Suprapubic skin (tissue), 4 donors: ENCODE measurements at regions not wholly inside any gene's neighbourhood (a gene's known extent, or its start where the extent isn't known, plus 50 kb on each side); places are given as distances from the start of the nearest gene placed in this dataset.

ENCODE experiments used
- DNase-seq, 2 donors: peaks; one replicate each; pipeline ENCODE4 v3.0.0-alpha.2; 2019; ENCODE audit warnings: low spot score in 2 of 2
- H3K27ac ChIP-seq: fragments of 200-600 bp; sonication (generic); one replicate; pipeline ENCODE4 v1.5.1; 2019
- H3K27me3 ChIP-seq: fragments of 200-600 bp; sonication (generic); one replicate; pipeline ENCODE4 v1.5.1; 2019
- H3K36me3 ChIP-seq: fragments of 200-600 bp; sonication (generic); one replicate; pipeline ENCODE4 v1.5.1; 2019
- H3K4me1 ChIP-seq: fragments of 200-600 bp; sonication (generic); one replicate; pipeline ENCODE4 v1.5.1; 2019
- H3K4me3 ChIP-seq: fragments of 200-600 bp; sonication (generic); one replicate; pipeline ENCODE4 v1.5.1; 2019; ENCODE audit warnings: mild to moderate bottlenecking
- H3K9me3 ChIP-seq: fragments of 200-600 bp; sonication (generic); one replicate; pipeline ENCODE4 v1.5.1; 2019
- CTCF ChIP-seq, 2 donors: fragments of 200-600 bp in 1 of 2; fragments of 450-650 bp in 1 of 2; sonication (generic) in 1 of 2; IDR thresholded peaks; one replicate each; pipeline ENCODE4 v1.5.1; 2016 to 2019; ENCODE audit warnings: antibody characterized with exemption in 2 of 2, mild to moderate bottlenecking in 1 of 2, moderate library complexity in 1 of 2
- EP300 ChIP-seq: sonication (generic); formaldehyde crosslinking; IDR thresholded peaks from one replicate; pipeline ENCODE4 v1.6.1; 2017; ENCODE audit warnings: antibody characterized with exemption
- POLR2A ChIP-seq, 2 donors: fragments of 450-650 bp; IDR thresholded peaks; one replicate each; pipeline ENCODE4 v1.6.1; 2017; ENCODE audit warnings: antibody characterized with exemption in 2 of 2, mild to moderate bottlenecking in 2 of 2, moderate library complexity in 2 of 2
- POLR2AphosphoS5 ChIP-seq, 3 donors: sonication (generic); formaldehyde crosslinking; IDR thresholded peaks; one replicate each; pipeline ENCODE4 v1.6.1; 2017; ENCODE audit warnings: antibody characterized with exemption in 3 of 3
- WGBS: methylation state at CpG from one replicate; pipeline ENCODE4 v1.1.5; 2018; 5-methylcytosine and 5-hydroxymethylcytosine counted together

GRCh38 chr6:3509336-3509735 is 52.5 kb upstream of the SLC22A23 start:
- Histone ChIP-seq H3K36me3 (no peaks in the 10 kb centered on the region), H3K27me3 (no peaks in the 10 kb centered on the region), H3K27ac (no peak overlapping the region), H3K4me1 (peaks cover 16% of the 10 kb centered on the region), H3K9me3 (no peaks in the 10 kb centered on the region), H3K4me3 (no peak overlapping the region)
- no peak for TF ChIP-seq POLR2A (IDR thresholded peaks at IDR 0.05)
- no peak for TF ChIP-seq EP300
- no peak for TF ChIP-seq POLR2AphosphoS5 (IDR thresholded peaks at IDR 0.05)
- TF ChIP-seq CTCF (IDR thresholded peaks at IDR 0.05), result no peak
- WGBS, result 92% methylated on average over 4 of the region's 4 CpGs
- DNase-seq, result no peak

GRCh38 chr6:3506751-3507383 is 50.0 kb upstream of the SLC22A23 start:
- H3K4me1 ChIP-seq, result peaks cover 16% of the 10 kb centered on the region
- DNase-seq, result no peak
- WGBS, result 76% methylated on average over 4 of the region's 4 CpGs
- H3K36me3 ChIP-seq, result no peaks in the 10 kb centered on the region
- no peaks in the 10 kb centered on the region for H3K9me3 ChIP-seq
- H3K4me3 ChIP-seq, result no peak overlapping the region
- H3K27me3 ChIP-seq, result no peaks in the 10 kb centered on the region
- TF ChIP-seq POLR2A (IDR thresholded peaks at IDR 0.05) (no peak), EP300 (no peak), POLR2AphosphoS5 (IDR thresholded peaks at IDR 0.05) (no peak), CTCF (IDR thresholded peaks at IDR 0.05) (no peak)
- H3K27ac ChIP-seq, result no peak overlapping the region
